K562 (cell line): ENCODE measurements at regions not wholly inside any gene's neighbourhood (a gene's known extent, or its start where the extent isn't known, plus 50 kb on each side); places are given as distances from the start of the nearest gene placed in this dataset.

Source experiments
- CTBP1 ChIP-seq: fragments of 450-650 bp; IDR thresholded peaks from 2 replicates; pipeline ENCODE4 v1.6.1; 2016; ENCODE audit warnings: borderline replicate concordance
- EGR1 ChIP-seq: fragments of 450-650 bp; conservative IDR thresholded peaks from 2 replicates; pipeline ENCODE4 v1.6.1; 2017; ENCODE audit warnings: mild to moderate bottlenecking
- ETV6 ChIP-seq, 3 experiments: fragments of 150-350 bp in 1 of 3; sonication (generic) in 1 of 3; formaldehyde crosslinking in 1 of 3; IDR thresholded peaks; 2 replicates each; pipeline versions ENCODE4 v1.6.1 to v1.8.0; 2014 to 2022; ENCODE audit warnings: borderline replicate concordance in 2 of 3, low read depth in 2 of 3, antibody characterized with exemption in 1 of 3, low read length in 1 of 3, mild to moderate bottlenecking in 1 of 3, missing genetic modification reagents in 1 of 3
- FOXP1 ChIP-seq: sonication (generic); formaldehyde crosslinking; IDR thresholded peaks from 2 replicates; pipeline ENCODE4 v1.8.0; 2022; ENCODE audit warnings: mild to moderate bottlenecking, missing genetic modification reagents
- HMG20B ChIP-seq: fragments of 250-450 bp; sonication (Bioruptor Pico); IDR thresholded peaks from 2 replicates; pipeline ENCODE4 v1.5.0; 2021; ENCODE audit warnings: mild to moderate bottlenecking
- JUND ChIP-seq, 2 experiments: IDR thresholded peaks; 2 replicates in 1 of 2; 3 replicates in 1 of 2; pipeline ENCODE4 v1.6.1; 2011; ENCODE audit warnings: borderline replicate concordance in 2 of 2, low read depth in 2 of 2, low read length in 2 of 2, improper control_type of control experiment in 1 of 2, missing biosample characterization in 1 of 2, missing genetic modification characterization in 1 of 2, missing genetic modification reagents in 1 of 2
- NR2C1 ChIP-seq, 2 experiments: fragments of 450-650 bp; IDR thresholded peaks; 2 replicates each; pipeline ENCODE4 v1.6.1; 2017; ENCODE audit warnings: mild to moderate bottlenecking in 2 of 2, antibody characterized with exemption in 1 of 2, inconsistent platforms in 1 of 2, missing compliant biosample characterization in 1 of 2, missing genetic modification characterization in 1 of 2
- NR2C2 ChIP-seq, 2 experiments: fragments of 200-800 bp in 1 of 2; sonication (Bioruptor generic) in 1 of 2; sonication (generic) in 1 of 2; formaldehyde crosslinking in 1 of 2; IDR thresholded peaks; 2 replicates each; pipeline versions ENCODE4 v1.6.1 to v1.8.0; 2016 to 2022; ENCODE audit warnings: mild to moderate bottlenecking in 1 of 2, missing compliant biosample characterization in 1 of 2, missing genetic modification characterization in 1 of 2, missing genetic modification reagents in 1 of 2
- PML ChIP-seq: IDR thresholded peaks from 2 replicates; pipeline ENCODE4 v1.6.1; 2012; ENCODE audit warnings: low read length, inconsistent platforms
- RUNX1 ChIP-seq: sonication (generic); IDR thresholded peaks from 2 replicates; pipeline ENCODE4 v1.6.1; 2016; ENCODE audit warnings: antibody characterized with exemption, low read depth
- TRIM24 ChIP-seq, 2 experiments: fragments of 450-650 bp; IDR thresholded peaks; 2 replicates each; pipeline ENCODE4 v1.6.1; 2016
- ZC3H11A ChIP-seq: IDR thresholded peaks from 2 replicates; pipeline ENCODE4 v1.6.1; 2012; ENCODE audit warnings: low read depth, low read length, improper control_type of control experiment
- ZNF175 ChIP-seq: fragments of 200-800 bp; sonication (Bioruptor generic); IDR thresholded peaks from 2 replicates; pipeline ENCODE4 v1.6.1; 2016; ENCODE audit warnings: low read depth, mild to moderate bottlenecking, missing genetic modification characterization, missing compliant biosample characterization
- ZNF780A ChIP-seq: fragments of 250-450 bp; sonication (Bioruptor Pico); IDR thresholded peaks from 2 replicates; pipeline ENCODE4 v1.5.0; 2021; ENCODE audit warnings: mild to moderate bottlenecking
- ZSCAN29 ChIP-seq: fragments of 450-650 bp; IDR thresholded peaks from 2 replicates; pipeline ENCODE4 v1.6.1; 2017
- TF ChIP-seq, protein P1 (sequence below): fragments of 250-450 bp; sonication (Bioruptor Pico); IDR thresholded peaks from 2 replicates; pipeline ENCODE4 v1.4.0; 2020
- TF ChIP-seq, protein P2 (sequence below): fragments of 250-450 bp; sonication (Bioruptor Pico); IDR thresholded peaks from 2 replicates; pipeline ENCODE4 v1.6.1; 2021; ENCODE audit warnings: mild to moderate bottlenecking
- TF ChIP-seq, protein P3 (sequence below): fragments of 250-450 bp; sonication (Bioruptor Pico); IDR thresholded peaks from 2 replicates; pipeline ENCODE4 v1.5.0; 2021

GRCh38 chr1:29688471-29689365 lies 452.4 kb downstream of the PTPRU start (continued):
- TF ChIP-seq, protein P1, sequence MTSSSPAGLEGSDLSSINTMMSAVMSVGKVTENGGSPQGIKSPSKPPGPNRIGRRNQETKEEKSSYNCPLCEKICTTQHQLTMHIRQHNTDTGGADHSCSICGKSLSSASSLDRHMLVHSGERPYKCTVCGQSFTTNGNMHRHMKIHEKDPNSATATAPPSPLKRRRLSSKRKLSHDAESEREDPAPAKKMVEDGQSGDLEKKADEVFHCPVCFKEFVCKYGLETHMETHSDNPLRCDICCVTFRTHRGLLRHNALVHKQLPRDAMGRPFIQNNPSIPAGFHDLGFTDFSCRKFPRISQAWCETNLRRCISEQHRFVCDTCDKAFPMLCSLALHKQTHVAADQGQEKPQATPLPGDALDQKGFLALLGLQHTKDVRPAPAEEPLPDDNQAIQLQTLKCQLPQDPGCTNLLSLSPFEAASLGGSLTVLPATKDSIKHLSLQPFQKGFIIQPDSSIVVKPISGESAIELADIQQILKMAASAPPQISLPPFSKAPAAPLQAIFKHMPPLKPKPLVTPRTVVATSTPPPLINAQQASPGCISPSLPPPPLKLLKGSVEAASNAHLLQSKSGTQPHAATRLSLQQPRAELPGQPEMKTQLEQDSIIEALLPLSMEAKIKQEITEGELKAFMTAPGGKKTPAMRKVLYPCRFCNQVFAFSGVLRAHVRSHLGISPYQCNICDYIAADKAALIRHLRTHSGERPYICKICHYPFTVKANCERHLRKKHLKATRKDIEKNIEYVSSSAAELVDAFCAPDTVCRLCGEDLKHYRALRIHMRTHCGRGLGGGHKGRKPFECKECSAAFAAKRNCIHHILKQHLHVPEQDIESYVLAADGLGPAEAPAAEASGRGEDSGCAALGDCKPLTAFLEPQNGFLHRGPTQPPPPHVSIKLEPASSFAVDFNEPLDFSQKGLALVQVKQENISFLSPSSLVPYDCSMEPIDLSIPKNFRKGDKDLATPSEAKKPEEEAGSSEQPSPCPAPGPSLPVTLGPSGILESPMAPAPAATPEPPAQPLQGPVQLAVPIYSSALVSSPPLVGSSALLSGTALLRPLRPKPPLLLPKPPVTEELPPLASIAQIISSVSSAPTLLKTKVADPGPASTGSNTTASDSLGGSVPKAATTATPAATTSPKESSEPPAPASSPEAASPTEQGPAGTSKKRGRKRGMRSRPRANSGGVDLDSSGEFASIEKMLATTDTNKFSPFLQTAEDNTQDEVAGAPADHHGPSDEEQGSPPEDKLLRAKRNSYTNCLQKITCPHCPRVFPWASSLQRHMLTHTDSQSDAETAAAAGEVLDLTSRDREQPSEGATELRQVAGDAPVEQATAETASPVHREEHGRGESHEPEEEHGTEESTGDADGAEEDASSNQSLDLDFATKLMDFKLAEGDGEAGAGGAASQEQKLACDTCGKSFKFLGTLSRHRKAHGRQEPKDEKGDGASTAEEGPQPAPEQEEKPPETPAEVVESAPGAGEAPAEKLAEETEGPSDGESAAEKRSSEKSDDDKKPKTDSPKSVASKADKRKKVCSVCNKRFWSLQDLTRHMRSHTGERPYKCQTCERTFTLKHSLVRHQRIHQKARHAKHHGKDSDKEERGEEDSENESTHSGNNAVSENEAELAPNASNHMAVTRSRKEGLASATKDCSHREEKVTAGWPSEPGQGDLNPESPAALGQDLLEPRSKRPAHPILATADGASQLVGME (CRISPR knock-in tag): 0 out of 2 replicates have a peak, but pooled peaks have one; percentile 13
- TF ChIP-seq EGR1 (peak; percentile 34; the same call in 1 of the 2 replicates), FOXP1 (CRISPR knock-in tag) (no peak), ZC3H11A (no peak), PML (no peak), CTBP1 (0 out of 2 replicates have a peak, but pooled peaks have one; percentile 57), RUNX1 (no peak), ZNF175 (CRISPR knock-in tag) (0 out of 2 replicates have a peak, but pooled peaks have one; percentile 59), NR2C1 (IDR thresholded peaks at IDR 0.05) (no peak), NR2C1 (tag; IDR thresholded peaks at IDR 0.05) (0 out of 2 replicates have a peak, but pooled peaks have one; percentile 44), NR2C2 (CRISPR knock-in tag; IDR thresholded peaks at IDR 0.05) (no peak), NR2C2 (tag; IDR thresholded peaks at IDR 0.05) (peak; percentile 57; the same call in 1 of the 2 replicates), ETV6 (IDR thresholded peaks at IDR 0.05; ENCODE audit: borderline replicate concordance in 1 of 2, low read depth in 2 of 2, low read length in 1 of 2) (peak; percentile 61 to 85; a peak in 3 of 4 replicates), ETV6 (CRISPR knock-in tag; IDR thresholded peaks at IDR 0.05; ENCODE audit: borderline replicate concordance) (no peak), HMG20B (CRISPR knock-in tag) (no peak), JUND (IDR thresholded peaks at IDR 0.05; ENCODE audit: borderline replicate concordance, low read depth, low read length) (peak; percentile 81), JUND (tag; IDR thresholded peaks at IDR 0.05; ENCODE audit: borderline replicate concordance, low read depth, low read length) (peak; percentile 64; the same call in 2 of the 3 replicates), ZSCAN29 (no peak), TRIM24 (IDR thresholded peaks at IDR 0.05) (no peak), ZNF780A (CRISPR knock-in tag) (no peak)
- TF ChIP-seq, protein P2, sequence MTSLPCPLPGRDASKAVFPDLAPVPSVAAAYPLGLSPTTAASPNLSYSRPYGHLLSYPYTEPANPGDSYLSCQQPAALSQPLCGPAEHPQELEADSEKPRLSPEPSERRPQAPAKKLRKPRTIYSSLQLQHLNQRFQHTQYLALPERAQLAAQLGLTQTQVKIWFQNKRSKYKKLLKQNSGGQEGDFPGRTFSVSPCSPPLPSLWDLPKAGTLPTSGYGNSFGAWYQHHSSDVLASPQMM (CRISPR knock-in tag): no peak
- TF ChIP-seq, protein P3, sequence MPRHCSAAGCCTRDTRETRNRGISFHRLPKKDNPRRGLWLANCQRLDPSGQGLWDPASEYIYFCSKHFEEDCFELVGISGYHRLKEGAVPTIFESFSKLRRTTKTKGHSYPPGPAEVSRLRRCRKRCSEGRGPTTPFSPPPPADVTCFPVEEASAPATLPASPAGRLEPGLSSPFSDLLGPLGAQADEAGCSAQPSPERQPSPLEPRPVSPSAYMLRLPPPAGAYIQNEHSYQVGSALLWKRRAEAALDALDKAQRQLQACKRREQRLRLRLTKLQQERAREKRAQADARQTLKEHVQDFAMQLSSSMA (CRISPR knock-in tag): no peak
